ENCODE measurements at regions not wholly inside any gene's neighbourhood (a gene's known extent, or its start where the extent isn't known, plus 50 kb on each side); places are given as distances from the start of the nearest gene placed in this dataset.

GRCh38 chr14:104321802-104322130, 183.4 kb downstream of the KIF26A start:
- TF ChIP-seq POLR2AphosphoS5 (IDR thresholded peaks at IDR 0.05) (no peak), CTCF (IDR thresholded peaks at IDR 0.05) (no peak), POLR2A (IDR thresholded peaks at IDR 0.05) (no peak)
